Gastrocnemius medialis (tissue), 4 donors: ENCODE measurements at regions not wholly inside any gene's neighbourhood (a gene's known extent, or its start where the extent isn't known, plus 50 kb on each side); places are given as distances from the start of the nearest gene placed in this dataset.

Experiments
- POLR2A ChIP-seq, 2 donors: fragments of 450-650 bp; IDR thresholded peaks; one replicate each; pipeline ENCODE4 v1.6.1; 2017; ENCODE audit warnings: antibody characterized with exemption in 2 of 2, mild to moderate bottlenecking in 2 of 2, moderate library complexity in 2 of 2
- TF ChIP-seq, protein P1 (sequence below), 5 experiments: fragments of 450-650 bp in 3 of 5; fragments of 200-600 bp in 2 of 5; sonication (generic) in 2 of 5; IDR thresholded peaks in 4 of 5; conservative IDR thresholded peaks in 1 of 5; 1 replicate in 4 of 5; 2 replicates in 1 of 5; pipeline ENCODE4 v1.5.1; 2016 to 2019; ENCODE audit warnings: antibody characterized with exemption in 5 of 5, mild to moderate bottlenecking in 3 of 5, moderate library complexity in 3 of 5

DNA sequence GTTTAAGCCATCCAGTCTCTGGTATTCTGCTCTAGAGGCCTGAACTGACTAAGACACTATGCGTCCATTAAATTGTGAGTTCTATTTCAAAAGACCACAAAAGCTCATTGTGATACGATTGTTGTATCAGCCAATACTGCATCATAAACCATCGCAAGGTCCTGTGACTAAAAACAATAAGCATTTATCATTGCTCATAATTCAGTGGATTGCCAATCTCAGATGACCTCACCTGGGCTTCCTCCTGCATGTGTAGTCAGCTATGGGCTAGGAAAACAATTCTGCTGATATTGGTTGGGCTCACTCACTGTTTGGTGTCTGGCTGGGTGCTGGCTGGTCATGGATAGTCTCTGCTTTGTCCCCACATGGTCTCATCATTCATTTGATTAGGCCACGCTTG, 592.7 kb upstream of the BTBD3 start:
- TF ChIP-seq, protein P1, sequence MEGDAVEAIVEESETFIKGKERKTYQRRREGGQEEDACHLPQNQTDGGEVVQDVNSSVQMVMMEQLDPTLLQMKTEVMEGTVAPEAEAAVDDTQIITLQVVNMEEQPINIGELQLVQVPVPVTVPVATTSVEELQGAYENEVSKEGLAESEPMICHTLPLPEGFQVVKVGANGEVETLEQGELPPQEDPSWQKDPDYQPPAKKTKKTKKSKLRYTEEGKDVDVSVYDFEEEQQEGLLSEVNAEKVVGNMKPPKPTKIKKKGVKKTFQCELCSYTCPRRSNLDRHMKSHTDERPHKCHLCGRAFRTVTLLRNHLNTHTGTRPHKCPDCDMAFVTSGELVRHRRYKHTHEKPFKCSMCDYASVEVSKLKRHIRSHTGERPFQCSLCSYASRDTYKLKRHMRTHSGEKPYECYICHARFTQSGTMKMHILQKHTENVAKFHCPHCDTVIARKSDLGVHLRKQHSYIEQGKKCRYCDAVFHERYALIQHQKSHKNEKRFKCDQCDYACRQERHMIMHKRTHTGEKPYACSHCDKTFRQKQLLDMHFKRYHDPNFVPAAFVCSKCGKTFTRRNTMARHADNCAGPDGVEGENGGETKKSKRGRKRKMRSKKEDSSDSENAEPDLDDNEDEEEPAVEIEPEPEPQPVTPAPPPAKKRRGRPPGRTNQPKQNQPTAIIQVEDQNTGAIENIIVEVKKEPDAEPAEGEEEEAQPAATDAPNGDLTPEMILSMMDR (IDR thresholded peaks at IDR 0.05 in 4 of 5, conservative IDR thresholded peaks at IDR 0.05 in 1 of 5), result no peak
- no peak for TF ChIP-seq POLR2A (IDR thresholded peaks at IDR 0.05)
